ENCODE measurements at regions not wholly inside any gene's neighbourhood (a gene's known extent, or its start where the extent isn't known, plus 50 kb on each side); places are given as distances from the start of the nearest gene placed in this dataset.

- Histone ChIP-seq H4K91ac (ENCODE audit: insufficient read depth, low read depth, low read length) (peak overlapping the region; percentile 78), H3K4me1 (ENCODE audit: control insufficient read depth, insufficient read depth, low read length) (peaks cover 17% of the 10 kb centered on the region), H2AK9ac (replicated peaks; ENCODE audit: low read depth, low read length, poor library complexity) (no peak overlapping the region), H3K4me3 (ENCODE audit: insufficient read depth, low read depth, low read length) (no peak overlapping the region), H2AK5ac (ENCODE audit: low read depth, low read length) (no peak overlapping the region), H3K14ac (replicated peaks; ENCODE audit: low read depth, low read length) (peak overlapping the region; percentile 3; the same call in 1 of the 2 replicates), H3K27me3 (ENCODE audit: control insufficient read depth, insufficient read depth, low read length) (no peaks in the 10 kb centered on the region), H3K56ac (ENCODE audit: extremely low read depth, insufficient read depth, low read length) (peak overlapping the region; percentile 65; the same call in 1 of the 2 replicates), H3K9me3 (ENCODE audit: control insufficient read depth, insufficient read depth, low read length) (no peaks in the 10 kb centered on the region), H2BK5ac (ENCODE audit: low read depth, low read length, poor library complexity, severe bottlenecking) (peak overlapping the region; percentile 79), H2BK15ac (ENCODE audit: low read depth, low read length) (peak overlapping the region; percentile 67; the same call in 1 of the 3 replicates), H2AFZ (replicated peaks; ENCODE audit: low read length, poor library complexity) (no peak overlapping the region), H3K23ac (ENCODE audit: low read depth, low read length) (peak overlapping the region; percentile 70; the same call in 1 of the 2 replicates), H3K4ac (ENCODE audit: low read depth, low read length) (peak overlapping the region; percentile 7), H3K27ac (ENCODE audit: insufficient read depth, low read length) (peak overlapping the region; percentile 71; the same call in 1 of the 2 replicates), H2BK120ac (ENCODE audit: low read depth, low read length) (peak overlapping the region; percentile 87), H3K79me1 (ENCODE audit: low read depth in 1 of 2, low read length in 2 of 2) (no peaks in the 10 kb centered on the region), H3K9me1 (ENCODE audit: insufficient read depth, low read length) (peaks cover 10% of the 10 kb centered on the region), H3K9ac (ENCODE audit: low read depth, low read length) (peak overlapping the region; percentile 14; the same call in 1 of the 2 replicates), H3K18ac (ENCODE audit: low read depth, low read length) (peak overlapping the region; percentile 89), H4K5ac (ENCODE audit: low read depth, low read length) (peak overlapping the region; percentile 84), H3K4me2 (ENCODE audit: low read depth, low read length) (peak overlapping the region; percentile 56; the same call in 1 of the 2 replicates), H4K8ac (ENCODE audit: low read depth in 2 of 2, low read length in 2 of 2) (peak overlapping the region; percentile 9 to 75; a peak in 3 of 4 replicates), H4K20me1 (ENCODE audit: insufficient read depth, low read length) (no peaks in the 10 kb centered on the region), H3K36me3 (ENCODE audit: control insufficient read depth, insufficient read depth, low read length) (no peaks in the 10 kb centered on the region), H2BK20ac (ENCODE audit: low read depth, low read length) (peak overlapping the region; percentile 75)
- ChIA-PET POLR2A (ENCODE audit: unreplicated experiment) (no interaction called here), CTCF (no interaction called here)
- dilution Hi-C loops (cut with HindIII; ENCODE audit: low sequenced_read_pairs, unreplicated experiment) (no loop called here), in situ Hi-C loops (cut with MboI; ENCODE audit: low sequenced_read_pairs) (no loop called here), intact Hi-C loops (cut with micrococcal nuclease) (loop anchor here (2.0 kb wide), 1 partner anchor 209 kb away; no protein-coding TSS in a partner anchor)
- no CpG with 5 or more reads among the region's 2 CpGs for WGBS, 2 experiments (ENCODE audit: extremely low coverage in 2 of 2, insufficient read length in 1 of 2)
- DNase-seq (peak; percentile 33), ATAC-seq (ENCODE audit: low read depth) (peak; percentile 46)
- TF ChIP-seq MAFK (IDR thresholded peaks at IDR 0.05; ENCODE audit: low read depth, low read length) (no peak), CEBPB (IDR thresholded peaks at IDR 0.05; ENCODE audit: low read depth, low read length) (0 out of 2 replicates have a peak, but pooled peaks have one; percentile 10)
- BruUV-seq (replicated peaks) = no TSS peak
Observed at GRCh38 chr20:53706008-53706465, 112.4 kb upstream of the ZNF217 start.

Data from IMR-90 (cell line).